HCT116 (cell line): ENCODE measurements at regions not wholly inside any gene's neighbourhood (a gene's known extent, or its start where the extent isn't known, plus 50 kb on each side); places are given as distances from the start of the nearest gene placed in this dataset.

Source experiments
- ATAC-seq: fragments of 200-7000 bp; cut with Tn5 transposase; 2 replicates; pipeline ENCODE4 v1.9.1; 2020; ENCODE audit warnings: mild to moderate bottlenecking, moderate library complexity
- BruUV-seq: library from RNA; stranded (reverse); fragments of 400-500 nt; replicated peaks from 2 replicates; lab custom pipeline; 2021; lab: Mats Ljungman, UMichigan
- CTCF ChIA-PET: fragments of 300-600 bp; sonication (Branson Sonifier 250); formaldehyde crosslinking; loops from one replicate; lab custom pipeline; 2021; ENCODE audit warnings: antibody characterized with exemption; lab: Charles Lee
- POLR2A ChIA-PET: fragments of 300-600, 350-600 bp; sonication (Branson Sonifier 250); formaldehyde crosslinking; loops from one replicate; lab custom pipeline; 2021; ENCODE audit warnings: antibody characterized with exemption; lab: Charles Lee
- RAD21 ChIA-PET, 2 experiments: fragments of 300-600 bp; sonication (Branson Sonifier 250); formaldehyde crosslinking; loops; one replicate each; lab custom pipeline; 2023; ENCODE audit warnings: low total read pairs in 2 of 2; ENCODE audit not compliant: uncharacterized antibody in 2 of 2, unreplicated experiment in 2 of 2, low non-redundant PET in 1 of 2; lab: Charles Lee
- DNase-seq: peaks from one replicate; pipeline ENCODE4 v3.0.0-alpha.2; 2010; ENCODE audit warnings: low read depth, low spot score
- H2AFZ ChIP-seq: fragments of 200-600 bp; shearing (Covaris generic), sonication (generic); 2 replicates; pipeline ENCODE4 v1.6.1; 2017; ENCODE audit warnings: low read depth, mixed run types, mixed read lengths, antibody characterized with exemption, low read length; ENCODE audit not compliant: poor library complexity, severe bottlenecking
- H3K27ac ChIP-seq: 2 replicates; pipeline ENCODE4 v1.5.1; 2012; ENCODE audit warnings: low read depth, low read length
- H3K27me3 ChIP-seq: fragments of 200-600 bp; sonication (generic); 2 replicates; pipeline ENCODE4 v1.6.1; 2016; ENCODE audit warnings: mixed run types, low read length, mixed read lengths; ENCODE audit not compliant: insufficient read depth
- H3K36me3 ChIP-seq, 2 experiments: fragments of 200-500 bp in 1 of 2; fragments of 200-600 bp in 1 of 2; sonication (Bioruptor generic) in 1 of 2; sonication (generic) in 1 of 2; 2 replicates each; pipeline versions ENCODE4 v1.5.1 to v1.6.1; 2014 to 2016; ENCODE audit warnings: low read length in 2 of 2, inconsistent platforms in 1 of 2, mixed read lengths in 1 of 2, mixed run types in 1 of 2; ENCODE audit not compliant: insufficient read depth in 2 of 2, control insufficient read depth in 1 of 2
- H3K4me1 ChIP-seq, 2 experiments: fragments of 200-600 bp in 1 of 2; sonication (generic) in 1 of 2; 2 replicates each; pipeline versions ENCODE4 v1.5.1 to v1.6.1; 2012 to 2017; ENCODE audit warnings: low read length in 2 of 2, inconsistent platforms in 1 of 2, mild to moderate bottlenecking in 1 of 2, mixed read lengths in 1 of 2, mixed run types in 1 of 2, moderate library complexity in 1 of 2; ENCODE audit not compliant: insufficient read depth in 2 of 2, control insufficient read depth in 1 of 2
- H3K4me2 ChIP-seq: fragments of 200-600 bp; sonication (generic); 2 replicates; pipeline ENCODE4 v1.6.1; 2017; ENCODE audit warnings: mixed run types, low read length, mixed read lengths
- H3K4me3 ChIP-seq, 2 experiments: fragments of 200-600 bp in 1 of 2; sonication (generic) in 1 of 2; replicated peaks in 1 of 2; 2 replicates each; pipeline ENCODE4 v1.5.1; 2011 to 2016; ENCODE audit warnings: low read length in 2 of 2, control low read depth in 1 of 2, low read depth in 1 of 2, mild to moderate bottlenecking in 1 of 2, mixed read lengths in 1 of 2, mixed run types in 1 of 2
- H3K79me2 ChIP-seq: fragments of 200-600 bp; sonication (generic); 2 replicates; pipeline ENCODE4 v1.6.1; 2017; ENCODE audit warnings: mild to moderate bottlenecking, mixed run types, low read length, moderate library complexity, mixed read lengths; ENCODE audit not compliant: insufficient read depth
- H3K9ac ChIP-seq: fragments of 200-600 bp; sonication (generic); 2 replicates; pipeline ENCODE4 v1.6.1; 2016; ENCODE audit warnings: low read length, mixed read lengths
- H3K9me2 ChIP-seq: fragments of 200-600 bp; sonication (generic), shearing (Covaris generic); 2 replicates; pipeline ENCODE4 v1.6.1; 2017; ENCODE audit warnings: mixed run types, mild to moderate bottlenecking, moderate library complexity; ENCODE audit not compliant: insufficient read depth
- H3K9me3 ChIP-seq, 2 experiments: fragments of 200-500 bp in 1 of 2; fragments of 200-600 bp in 1 of 2; sonication (Bioruptor generic) in 1 of 2; sonication (generic) in 1 of 2; 2 replicates each; pipeline ENCODE4 v1.6.1; 2014 to 2017; ENCODE audit warnings: low read length in 2 of 2, mixed read lengths in 2 of 2, inconsistent platforms in 1 of 2, low read depth in 1 of 2, mild to moderate bottlenecking in 1 of 2, mixed run types in 1 of 2, moderate library complexity in 1 of 2; ENCODE audit not compliant: control insufficient read depth in 1 of 2, insufficient read depth in 1 of 2
- H4K20me1 ChIP-seq: fragments of 200-600 bp; sonication (generic), shearing (Covaris generic); 2 replicates; pipeline ENCODE4 v1.6.1; 2017; ENCODE audit warnings: mixed run types, mild to moderate bottlenecking, moderate library complexity; ENCODE audit not compliant: insufficient read depth
- ELF1 ChIP-seq: IDR thresholded peaks from 2 replicates; pipeline ENCODE4 v1.6.1; 2012; ENCODE audit warnings: low read depth, borderline replicate concordance
- FOSL1 ChIP-seq: IDR thresholded peaks from 2 replicates; pipeline ENCODE4 v1.6.1; 2012; ENCODE audit warnings: low read depth
- POLR2A ChIP-seq: IDR thresholded peaks from 2 replicates; pipeline ENCODE4 v1.7.0; 2011; ENCODE audit warnings: borderline replicate concordance; ENCODE audit not compliant: insufficient read depth, insufficient read length; ENCODE audit errors: extremely low read depth
- POLR2AphosphoS5 ChIP-seq: IDR thresholded peaks from 2 replicates; pipeline ENCODE4 v1.6.1; 2011; ENCODE audit warnings: mild to moderate bottlenecking, low read depth, low read length, moderate library complexity
- RAD21 ChIP-seq: IDR thresholded peaks from 2 replicates; pipeline ENCODE4 v1.6.1; 2012; ENCODE audit warnings: low read depth, mild to moderate bottlenecking
- SIN3A ChIP-seq: IDR thresholded peaks from 2 replicates; pipeline ENCODE4 v1.6.1; 2012; ENCODE audit warnings: low read depth
- SRF ChIP-seq: IDR thresholded peaks from 2 replicates; pipeline ENCODE4 v1.6.1; 2012; ENCODE audit warnings: low read depth
- TCF7L2 ChIP-seq: IDR thresholded peaks from 2 replicates; pipeline ENCODE4 v1.7.0; 2011; ENCODE audit warnings: borderline replicate concordance, inconsistent platforms; ENCODE audit not compliant: insufficient read depth, insufficient read length; ENCODE audit errors: extremely low read depth
- YY1 ChIP-seq: IDR thresholded peaks from 2 replicates; pipeline ENCODE4 v1.6.1; 2011; ENCODE audit warnings: low read length, low read depth, moderate library complexity, mild to moderate bottlenecking; ENCODE audit not compliant: insufficient replicate concordance; ENCODE audit errors: extremely low read depth
- ZFX ChIP-seq: fragments of 450-650 bp; IDR thresholded peaks from 2 replicates; pipeline ENCODE4 v1.6.1; 2017
- ZNF274 ChIP-seq: fragments of 200-500 bp; sonication (Bioruptor generic); IDR thresholded peaks from 2 replicates; pipeline ENCODE4 v1.6.1; 2014; ENCODE audit warnings: mild to moderate bottlenecking, low read depth, low read length, inconsistent platforms
- intact Hi-C: fragments of 100-400 bp; cut with micrococcal nuclease; formaldehyde crosslinking; loops from 2 replicates; pipeline ENCODE4 v1.10.0; 2022
- TF ChIP-seq, protein P1 (sequence below): IDR thresholded peaks from 2 replicates; pipeline ENCODE4 v1.6.1; 2011; ENCODE audit warnings: mild to moderate bottlenecking, low read length, moderate library complexity; ENCODE audit not compliant: insufficient replicate concordance; ENCODE audit errors: extremely low read depth
- TF ChIP-seq, protein P2 (sequence below): IDR thresholded peaks from 2 replicates; pipeline ENCODE4 v1.6.1; 2012; ENCODE audit warnings: low read depth

DNA sequence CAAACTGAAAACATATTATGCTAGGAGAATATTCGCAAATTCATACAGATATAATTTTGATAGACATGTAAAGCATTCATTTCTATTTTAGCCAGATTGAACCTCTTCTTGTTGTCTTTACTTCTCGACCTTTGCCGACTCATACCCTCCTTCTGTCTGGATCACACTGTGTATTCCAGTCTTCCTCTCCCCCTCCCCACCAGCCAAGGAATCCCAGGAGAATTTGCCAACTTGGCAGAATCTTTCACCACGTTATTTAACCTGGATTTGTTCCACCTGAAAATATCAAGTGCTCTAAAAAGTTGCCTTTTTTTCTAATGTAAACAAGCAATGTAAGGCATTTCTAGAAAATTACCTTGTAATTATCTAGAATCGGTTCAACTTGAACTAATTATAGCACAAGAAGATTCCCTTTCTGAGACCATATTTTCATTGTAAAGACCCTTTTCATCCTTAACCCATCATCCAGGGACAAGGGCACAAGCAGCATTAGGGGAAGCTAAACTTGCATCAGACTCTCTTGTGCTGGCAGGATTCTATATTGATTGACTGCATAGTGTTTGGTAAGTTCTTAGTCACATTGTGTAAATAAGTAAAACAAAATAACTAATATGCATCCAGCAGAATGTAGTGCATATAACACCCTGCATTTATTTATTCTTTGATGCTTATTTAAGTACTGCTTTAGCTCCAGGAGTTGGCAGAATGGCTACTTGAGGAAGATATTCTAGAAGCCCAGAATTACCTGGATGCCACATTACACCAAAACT lies 1328.7 kb upstream of the NXPH2 start:
- no peaks in the 10 kb centered on the region for H3K79me2 ChIP-seq
- H2AFZ ChIP-seq, result no peak overlapping the region
- no peak overlapping the region for H3K27ac ChIP-seq
- no peaks in the 10 kb centered on the region for H3K9me3 ChIP-seq
- H3K4me1 ChIP-seq, result no peaks in the 10 kb centered on the region
- H3K4me3 ChIP-seq, result no peak overlapping the region
- ChIA-PET POLR2A (no interaction called here), RAD21 (no interaction called here), CTCF (no interaction called here)
- intact Hi-C loops, result no loop called here
- DNase-seq (no peak), ATAC-seq (no peak)
- no peak overlapping the region for H3K9ac ChIP-seq
- H3K9me2 ChIP-seq, result no peaks in the 10 kb centered on the region
- TF ChIP-seq FOSL1 (no peak), ZFX (no peak), TCF7L2 (no peak), ELF1 (no peak), SIN3A (no peak), POLR2A (no peak), SRF (no peak), ZNF274 (no peak), POLR2AphosphoS5 (no peak), YY1 (no peak), RAD21 (no peak)
- TF ChIP-seq, protein P1, sequence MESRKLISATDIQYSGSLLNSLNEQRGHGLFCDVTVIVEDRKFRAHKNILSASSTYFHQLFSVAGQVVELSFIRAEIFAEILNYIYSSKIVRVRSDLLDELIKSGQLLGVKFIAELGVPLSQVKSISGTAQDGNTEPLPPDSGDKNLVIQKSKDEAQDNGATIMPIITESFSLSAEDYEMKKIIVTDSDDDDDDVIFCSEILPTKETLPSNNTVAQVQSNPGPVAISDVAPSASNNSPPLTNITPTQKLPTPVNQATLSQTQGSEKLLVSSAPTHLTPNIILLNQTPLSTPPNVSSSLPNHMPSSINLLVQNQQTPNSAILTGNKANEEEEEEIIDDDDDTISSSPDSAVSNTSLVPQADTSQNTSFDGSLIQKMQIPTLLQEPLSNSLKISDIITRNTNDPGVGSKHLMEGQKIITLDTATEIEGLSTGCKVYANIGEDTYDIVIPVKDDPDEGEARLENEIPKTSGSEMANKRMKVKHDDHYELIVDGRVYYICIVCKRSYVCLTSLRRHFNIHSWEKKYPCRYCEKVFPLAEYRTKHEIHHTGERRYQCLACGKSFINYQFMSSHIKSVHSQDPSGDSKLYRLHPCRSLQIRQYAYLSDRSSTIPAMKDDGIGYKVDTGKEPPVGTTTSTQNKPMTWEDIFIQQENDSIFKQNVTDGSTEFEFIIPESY, result no peak
- TF ChIP-seq, protein P2, sequence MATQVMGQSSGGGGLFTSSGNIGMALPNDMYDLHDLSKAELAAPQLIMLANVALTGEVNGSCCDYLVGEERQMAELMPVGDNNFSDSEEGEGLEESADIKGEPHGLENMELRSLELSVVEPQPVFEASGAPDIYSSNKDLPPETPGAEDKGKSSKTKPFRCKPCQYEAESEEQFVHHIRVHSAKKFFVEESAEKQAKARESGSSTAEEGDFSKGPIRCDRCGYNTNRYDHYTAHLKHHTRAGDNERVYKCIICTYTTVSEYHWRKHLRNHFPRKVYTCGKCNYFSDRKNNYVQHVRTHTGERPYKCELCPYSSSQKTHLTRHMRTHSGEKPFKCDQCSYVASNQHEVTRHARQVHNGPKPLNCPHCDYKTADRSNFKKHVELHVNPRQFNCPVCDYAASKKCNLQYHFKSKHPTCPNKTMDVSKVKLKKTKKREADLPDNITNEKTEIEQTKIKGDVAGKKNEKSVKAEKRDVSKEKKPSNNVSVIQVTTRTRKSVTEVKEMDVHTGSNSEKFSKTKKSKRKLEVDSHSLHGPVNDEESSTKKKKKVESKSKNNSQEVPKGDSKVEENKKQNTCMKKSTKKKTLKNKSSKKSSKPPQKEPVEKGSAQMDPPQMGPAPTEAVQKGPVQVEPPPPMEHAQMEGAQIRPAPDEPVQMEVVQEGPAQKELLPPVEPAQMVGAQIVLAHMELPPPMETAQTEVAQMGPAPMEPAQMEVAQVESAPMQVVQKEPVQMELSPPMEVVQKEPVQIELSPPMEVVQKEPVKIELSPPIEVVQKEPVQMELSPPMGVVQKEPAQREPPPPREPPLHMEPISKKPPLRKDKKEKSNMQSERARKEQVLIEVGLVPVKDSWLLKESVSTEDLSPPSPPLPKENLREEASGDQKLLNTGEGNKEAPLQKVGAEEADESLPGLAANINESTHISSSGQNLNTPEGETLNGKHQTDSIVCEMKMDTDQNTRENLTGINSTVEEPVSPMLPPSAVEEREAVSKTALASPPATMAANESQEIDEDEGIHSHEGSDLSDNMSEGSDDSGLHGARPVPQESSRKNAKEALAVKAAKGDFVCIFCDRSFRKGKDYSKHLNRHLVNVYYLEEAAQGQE, result no peak
- BruUV-seq, result no TSS peak
- H4K20me1 ChIP-seq, result no peaks in the 10 kb centered on the region
- H3K36me3 ChIP-seq, result no peaks in the 10 kb centered on the region
- no peaks in the 10 kb centered on the region for H3K27me3 ChIP-seq
- no peak overlapping the region for H3K4me2 ChIP-seq
